ENCODE measurements at regions not wholly inside any gene's neighbourhood (a gene's known extent, or its start where the extent isn't known, plus 50 kb on each side); places are given as distances from the start of the nearest gene placed in this dataset.

DNA sequence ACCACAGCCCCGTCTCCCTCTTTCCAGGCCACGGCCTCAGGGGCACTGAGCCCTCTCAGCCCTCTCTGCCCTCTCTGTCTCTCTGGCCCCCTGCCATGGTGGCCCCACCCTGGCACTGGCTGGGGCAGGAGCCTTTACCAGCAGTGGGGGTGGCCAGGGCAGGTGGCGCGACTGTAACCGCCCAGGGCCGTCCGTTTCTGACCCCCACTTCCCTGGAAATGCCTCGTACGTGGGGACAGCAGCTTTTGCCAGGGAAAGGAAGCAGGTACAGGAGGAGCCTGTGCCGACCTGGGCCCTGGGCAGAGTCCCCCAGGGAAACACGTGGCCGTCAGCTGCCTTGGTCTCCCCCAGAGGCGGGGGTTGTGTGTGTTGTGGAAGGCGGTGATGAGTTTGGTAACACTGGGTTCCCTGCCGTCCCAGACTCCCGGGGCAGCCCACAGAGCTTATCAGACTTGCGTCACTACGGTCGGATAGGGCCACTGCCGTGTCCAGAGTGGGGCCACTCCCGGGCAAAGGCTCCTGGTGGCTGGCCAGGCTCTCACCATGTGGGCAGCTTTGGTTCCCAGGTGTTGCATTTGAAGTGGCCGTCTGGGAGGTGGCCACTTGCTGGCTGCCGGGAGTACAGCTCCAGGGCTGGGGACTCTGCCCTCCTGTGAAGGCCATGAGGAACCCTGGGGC is 249.3 kb upstream of the CIBAR2 start:
- TF ChIP-seq, protein P1, sequence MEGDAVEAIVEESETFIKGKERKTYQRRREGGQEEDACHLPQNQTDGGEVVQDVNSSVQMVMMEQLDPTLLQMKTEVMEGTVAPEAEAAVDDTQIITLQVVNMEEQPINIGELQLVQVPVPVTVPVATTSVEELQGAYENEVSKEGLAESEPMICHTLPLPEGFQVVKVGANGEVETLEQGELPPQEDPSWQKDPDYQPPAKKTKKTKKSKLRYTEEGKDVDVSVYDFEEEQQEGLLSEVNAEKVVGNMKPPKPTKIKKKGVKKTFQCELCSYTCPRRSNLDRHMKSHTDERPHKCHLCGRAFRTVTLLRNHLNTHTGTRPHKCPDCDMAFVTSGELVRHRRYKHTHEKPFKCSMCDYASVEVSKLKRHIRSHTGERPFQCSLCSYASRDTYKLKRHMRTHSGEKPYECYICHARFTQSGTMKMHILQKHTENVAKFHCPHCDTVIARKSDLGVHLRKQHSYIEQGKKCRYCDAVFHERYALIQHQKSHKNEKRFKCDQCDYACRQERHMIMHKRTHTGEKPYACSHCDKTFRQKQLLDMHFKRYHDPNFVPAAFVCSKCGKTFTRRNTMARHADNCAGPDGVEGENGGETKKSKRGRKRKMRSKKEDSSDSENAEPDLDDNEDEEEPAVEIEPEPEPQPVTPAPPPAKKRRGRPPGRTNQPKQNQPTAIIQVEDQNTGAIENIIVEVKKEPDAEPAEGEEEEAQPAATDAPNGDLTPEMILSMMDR (IDR thresholded peaks at IDR 0.05), result no peak
- TF ChIP-seq POLR2A (IDR thresholded peaks at IDR 0.05) (no peak), EP300 (IDR thresholded peaks at IDR 0.05) (no peak)
